Panc1 (cell line): ENCODE measurements at regions not wholly inside any gene's neighbourhood (a gene's known extent, or its start where the extent isn't known, plus 50 kb on each side); places are given as distances from the start of the nearest gene placed in this dataset.

ENCODE experiments used
- CTCF ChIP-seq: fragments of 450-650 bp; IDR thresholded peaks from 2 replicates; pipeline ENCODE4 v1.5.1; 2017; ENCODE audit warnings: mild to moderate bottlenecking
- REST ChIP-seq, 2 experiments: IDR thresholded peaks; 2 replicates each; pipeline ENCODE4 v1.6.1; 2011 to 2012; ENCODE audit warnings: low read depth in 2 of 2, control low read depth in 1 of 2, low read length in 1 of 2, mild to moderate bottlenecking in 1 of 2, moderate library complexity in 1 of 2; ENCODE audit not compliant: insufficient read depth in 1 of 2

GRCh38 chr12:115897729-115898128, 379.8 kb downstream of the MED13L start:
- TF ChIP-seq CTCF (no peak), REST (IDR thresholded peaks at IDR 0.05; ENCODE audit: insufficient read depth in 1 of 2, low read depth in 2 of 2, low read length in 1 of 2) (no peak)
